ENCODE measurements at regions not wholly inside any gene's neighbourhood (a gene's known extent, or its start where the extent isn't known, plus 50 kb on each side); places are given as distances from the start of the nearest gene placed in this dataset.

- no peak for DNase-seq (ENCODE audit: low read depth in 2 of 2)
Measured at GRCh38 chr12:91630083-91630482, 447.5 kb upstream of the DCN start.

- DNase-seq (ENCODE audit: low read depth in 2 of 2), result no peak
Measured at GRCh38 chr12:91629440-91629839, 446.8 kb upstream of the DCN start.

- no peak for DNase-seq (ENCODE audit: low read depth in 2 of 2)
Measured at GRCh38 chr12:91628656-91629055, 446.0 kb upstream of the DCN start.

- DNase-seq (ENCODE audit: low read depth in 2 of 2), result no peak
Measured at GRCh38 chr12:91627225-91627624, 444.6 kb upstream of the DCN start.

GRCh38 chr12:91622981-91623380 lies 440.4 kb upstream of the DCN start:
- DNase-seq (ENCODE audit: low read depth in 2 of 2), result no peak

GRCh38 chr12:91622037-91622436 lies 439.4 kb upstream of the DCN start:
- peak in 1 of 2 donors; percentile 22 for DNase-seq (ENCODE audit: low read depth in 2 of 2)

- DNase-seq (ENCODE audit: low read depth in 2 of 2), result no peak
Measured at GRCh38 chr12:91620992-91621391, 438.4 kb upstream of the DCN start.

GRCh38 chr12:91620422-91620821 lies 437.8 kb upstream of the DCN start:
- no peak for DNase-seq (ENCODE audit: low read depth in 2 of 2)

- DNase-seq (ENCODE audit: low read depth in 2 of 2), result no peak
Measured at GRCh38 chr12:91618281-91618680, 435.7 kb upstream of the DCN start.

- no peak for DNase-seq (ENCODE audit: low read depth in 2 of 2)
Measured at GRCh38 chr12:91617818-91618217, 435.2 kb upstream of the DCN start.

- DNase-seq (ENCODE audit: low read depth in 2 of 2), result no peak
Measured at GRCh38 chr12:91616416-91616815, 433.8 kb upstream of the DCN start.

- DNase-seq (ENCODE audit: low read depth in 2 of 2), result no peak
Measured at GRCh38 chr12:91613223-91613779, 430.7 kb upstream of the DCN start.

- no peak for DNase-seq (ENCODE audit: low read depth in 2 of 2)
Measured at GRCh38 chr12:91610561-91610960, 427.9 kb upstream of the DCN start.

- DNase-seq (ENCODE audit: low read depth in 2 of 2), result no peak
Measured at GRCh38 chr12:91609283-91609682, 426.7 kb upstream of the DCN start.

- no peak for DNase-seq (ENCODE audit: low read depth in 2 of 2)
Measured at GRCh38 chr12:91608542-91608941, 425.9 kb upstream of the DCN start.

- no peak for DNase-seq (ENCODE audit: low read depth in 2 of 2)
Measured at GRCh38 chr12:91606662-91607377, 424.2 kb upstream of the DCN start.

GRCh38 chr12:91604897-91605296 lies 422.3 kb upstream of the DCN start:
- DNase-seq (ENCODE audit: low read depth in 2 of 2), result no peak

GRCh38 chr12:91603060-91603459 lies 420.4 kb upstream of the DCN start:
- DNase-seq (ENCODE audit: low read depth in 2 of 2), result no peak

GRCh38 chr12:91601054-91601453 lies 418.4 kb upstream of the DCN start:
- no peak for DNase-seq (ENCODE audit: low read depth in 2 of 2)

GRCh38 chr12:91594715-91595114 lies 412.1 kb upstream of the DCN start:
- no peak for DNase-seq (ENCODE audit: low read depth in 2 of 2)

- no peak for DNase-seq (ENCODE audit: low read depth in 2 of 2)
Measured at GRCh38 chr12:91591639-91591987, 409.0 kb upstream of the DCN start.

GRCh38 chr12:91590966-91591638 lies 408.5 kb upstream of the DCN start:
- DNase-seq (ENCODE audit: low read depth in 2 of 2), result no peak

- DNase-seq (ENCODE audit: low read depth in 2 of 2), result peak in 1 of 2 donors; percentile 23
Measured at GRCh38 chr12:91588874-91589454, 406.3 kb upstream of the DCN start.

Measured in lung microvascular endothelial cell (primary cell).